CD4-positive, alpha-beta T cell (primary cell): ENCODE measurements at regions not wholly inside any gene's neighbourhood (a gene's known extent, or its start where the extent isn't known, plus 50 kb on each side); places are given as distances from the start of the nearest gene placed in this dataset.

Source experiments
- ATAC-seq: fragments of 200-7000 bp; cut with Tn5 transposase; one replicate; pipeline ENCODE4 v1.10.0; 2022; ENCODE audit warnings: mild to moderate bottlenecking; ENCODE audit not compliant: poor library complexity
- CTCF ChIA-PET: fragments of 350-600 bp; sonication (Branson Sonifier 250); formaldehyde crosslinking; loops from one replicate; lab custom pipeline; 2021; ENCODE audit warnings: antibody characterized with exemption, inconsistent platforms; lab: Charles Lee
- POLR2A ChIA-PET: fragments of 350-600 bp; sonication (Branson Sonifier 250); formaldehyde crosslinking; loops from one replicate; lab custom pipeline; 2021; ENCODE audit warnings: antibody characterized with exemption, inconsistent platforms; lab: Charles Lee
- DNase-seq, 14 experiments: peaks; one replicate each; pipeline ENCODE4 v3.0.0-alpha.2; 2013 to 2020; ENCODE audit warnings: mixed read lengths in 2 of 14
- H3K27ac ChIP-seq, 2 donors: one replicate each; pipeline versions ENCODE4 v1.5.1 to v1.7.0; 2013; ENCODE audit warnings: low read length in 2 of 2, low read depth in 1 of 2, mild to moderate bottlenecking in 1 of 2
- H3K27me3 ChIP-seq, 2 experiments: 1 replicate in 1 of 2; 2 replicates in 1 of 2; pipeline versions ENCODE4 v1.6.1 to v1.7.0; 2013; ENCODE audit warnings: low read length in 2 of 2, control low read depth in 1 of 2, mild to moderate bottlenecking in 1 of 2, moderate library complexity in 1 of 2; ENCODE audit not compliant: insufficient read depth in 2 of 2, control insufficient read depth in 1 of 2
- H3K36me3 ChIP-seq: one replicate; pipeline ENCODE4 v1.6.1; 2013; ENCODE audit warnings: low read length, control low read depth; ENCODE audit not compliant: insufficient read depth
- H3K4me1 ChIP-seq: one replicate; pipeline ENCODE4 v1.6.1; 2013; ENCODE audit warnings: low read length, control low read depth; ENCODE audit not compliant: insufficient read depth
- H3K4me3 ChIP-seq: one replicate; pipeline ENCODE4 v1.5.1; 2013; ENCODE audit warnings: mild to moderate bottlenecking, low read length, moderate library complexity
- H3K9me3 ChIP-seq, 2 experiments: 1 replicate in 1 of 2; 2 replicates in 1 of 2; pipeline versions ENCODE4 v1.6.1 to v1.7.0; 2013; ENCODE audit warnings: low read length in 2 of 2, mild to moderate bottlenecking in 2 of 2, control low read depth in 1 of 2, moderate library complexity in 1 of 2; ENCODE audit not compliant: control insufficient read depth in 1 of 2, insufficient read depth in 1 of 2
- H3K27ac Mint-ChIP-seq: one replicate; pipeline ENCODE4 v1.8.0; 2020; ENCODE audit warnings: mixed read lengths
- H3K27me3 Mint-ChIP-seq: one replicate; pipeline ENCODE4 v1.8.0; 2021; ENCODE audit warnings: mixed read lengths
- H3K36me3 Mint-ChIP-seq: one replicate; pipeline ENCODE4 v1.8.0; 2021; ENCODE audit warnings: low read depth, mixed read lengths
- H3K4me1 Mint-ChIP-seq: one replicate; pipeline ENCODE4 v1.8.0; 2021; ENCODE audit warnings: low read depth, mixed read lengths
- H3K4me3 Mint-ChIP-seq: one replicate; pipeline ENCODE4 v1.8.0; 2020; ENCODE audit warnings: mild to moderate bottlenecking, mixed read lengths
- H3K9me3 Mint-ChIP-seq: one replicate; pipeline ENCODE4 v1.8.0; 2020; ENCODE audit warnings: mixed read lengths
- CTCF ChIP-seq: fragments of 200-600 bp; IDR thresholded peaks from one replicate; pipeline ENCODE4 v1.8.0; 2022; ENCODE audit warnings: antibody characterized with exemption, mild to moderate bottlenecking
- intact Hi-C, 2 experiments: fragments of 100-400 bp; cut with DNase I in 1 of 2; cut with micrococcal nuclease in 1 of 2; formaldehyde crosslinking; loops; one replicate each; pipeline versions ENCODE4 v1.15.1 to v1.9.0; 2023 to 2025; cut with DNase I, micrococcal nuclease

GRCh38 chr6:121663292-121663810 is 227.9 kb downstream of the GJA1 start:
- no peak overlapping the region for H3K27ac ChIP-seq
- intact Hi-C loops: no loop called here
- H3K4me3 ChIP-seq: no peak overlapping the region
- DNase-seq (no peak), ATAC-seq (no peak)
- H3K4me1 ChIP-seq: no peaks in the 10 kb centered on the region
- TF ChIP-seq CTCF: no peak
- no peaks in the 10 kb centered on the region for H3K27me3 ChIP-seq
- Mint-ChIP-seq H3K27me3 (no peaks in the 10 kb centered on the region), H3K9me3 (no peaks in the 10 kb centered on the region), H3K36me3 (no peaks in the 10 kb centered on the region), H3K27ac (no peak overlapping the region), H3K4me3 (no peak overlapping the region), H3K4me1 (no peaks in the 10 kb centered on the region)
- no peaks in the 10 kb centered on the region for H3K9me3 ChIP-seq
- CTCF ChIA-PET: no interaction called here
- POLR2A ChIA-PET: no interaction called here
- H3K36me3 ChIP-seq: no peaks in the 10 kb centered on the region

- no peaks in the 10 kb centered on the region for H3K9me3 Mint-ChIP-seq
- no peak for TF ChIP-seq CTCF
- H3K27ac Mint-ChIP-seq: no peak overlapping the region
- no peaks in the 10 kb centered on the region for H3K27me3 Mint-ChIP-seq
- H3K4me1 Mint-ChIP-seq: no peaks in the 10 kb centered on the region
- no peaks in the 10 kb centered on the region for H3K36me3 Mint-ChIP-seq
- ChIA-PET CTCF (no interaction called here), POLR2A (no interaction called here)
- Histone ChIP-seq H3K4me1 (no peaks in the 10 kb centered on the region), H3K4me3 (no peak overlapping the region), H3K27me3 (no peaks in the 10 kb centered on the region), H3K9me3 (no peaks in the 10 kb centered on the region), H3K27ac (no peak overlapping the region), H3K36me3 (no peaks in the 10 kb centered on the region)
- DNase-seq: no peak
- H3K4me3 Mint-ChIP-seq: no peak overlapping the region
- intact Hi-C loops: no loop called here
- no peak for ATAC-seq
Measured at GRCh38 chr6:121664158-121664557, 228.7 kb downstream of the GJA1 start.

GRCh38 chr6:121666814-121667213 is 231.4 kb downstream of the GJA1 start:
- H3K36me3 ChIP-seq: no peaks in the 10 kb centered on the region
- ATAC-seq (no peak), DNase-seq (no peak)
- CTCF ChIA-PET: no interaction called here
- Mint-ChIP-seq H3K4me3 (no peak overlapping the region), H3K36me3 (no peaks in the 10 kb centered on the region), H3K9me3 (no peaks in the 10 kb centered on the region), H3K27ac (no peak overlapping the region), H3K4me1 (no peaks in the 10 kb centered on the region), H3K27me3 (no peaks in the 10 kb centered on the region)
- intact Hi-C loops: no loop called here
- H3K9me3 ChIP-seq: no peaks in the 10 kb centered on the region
- H3K27ac ChIP-seq: no peak overlapping the region
- POLR2A ChIA-PET: no interaction called here
- no peaks in the 10 kb centered on the region for H3K4me1 ChIP-seq
- H3K4me3 ChIP-seq: no peak overlapping the region
- no peak for TF ChIP-seq CTCF
- H3K27me3 ChIP-seq: no peaks in the 10 kb centered on the region
